ENCODE measurements at regions not wholly inside any gene's neighbourhood (a gene's known extent, or its start where the extent isn't known, plus 50 kb on each side); places are given as distances from the start of the nearest gene placed in this dataset.

DNA sequence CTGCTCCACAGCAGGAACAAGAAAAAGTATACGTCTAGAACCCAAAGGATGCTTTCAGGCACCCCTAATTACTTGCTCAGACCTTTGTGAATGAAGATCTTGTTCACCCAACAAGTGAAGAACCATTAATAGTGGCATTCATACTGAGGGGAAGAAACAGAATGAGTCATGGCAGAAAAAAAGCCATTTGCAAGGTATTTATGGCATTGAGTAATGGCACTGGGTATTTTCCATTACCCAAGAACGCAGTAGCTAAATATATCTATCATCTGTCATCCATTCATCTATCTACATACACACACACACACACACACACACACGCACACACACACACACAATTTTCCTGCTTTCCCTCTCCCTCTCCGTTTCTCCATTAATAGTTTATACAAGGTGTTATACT lies 56.4 kb upstream of the XIRP2 start:
- Histone ChIP-seq H3K27ac (replicated peaks) (no peak overlapping the region), H3K4me3 (replicated peaks; ENCODE audit: insufficient read depth, low read length) (no peak overlapping the region), H3K27me3 (ENCODE audit: insufficient read depth, poor library complexity, severe bottlenecking) (no peaks in the 10 kb centered on the region)
- TF ChIP-seq, protein P1, sequence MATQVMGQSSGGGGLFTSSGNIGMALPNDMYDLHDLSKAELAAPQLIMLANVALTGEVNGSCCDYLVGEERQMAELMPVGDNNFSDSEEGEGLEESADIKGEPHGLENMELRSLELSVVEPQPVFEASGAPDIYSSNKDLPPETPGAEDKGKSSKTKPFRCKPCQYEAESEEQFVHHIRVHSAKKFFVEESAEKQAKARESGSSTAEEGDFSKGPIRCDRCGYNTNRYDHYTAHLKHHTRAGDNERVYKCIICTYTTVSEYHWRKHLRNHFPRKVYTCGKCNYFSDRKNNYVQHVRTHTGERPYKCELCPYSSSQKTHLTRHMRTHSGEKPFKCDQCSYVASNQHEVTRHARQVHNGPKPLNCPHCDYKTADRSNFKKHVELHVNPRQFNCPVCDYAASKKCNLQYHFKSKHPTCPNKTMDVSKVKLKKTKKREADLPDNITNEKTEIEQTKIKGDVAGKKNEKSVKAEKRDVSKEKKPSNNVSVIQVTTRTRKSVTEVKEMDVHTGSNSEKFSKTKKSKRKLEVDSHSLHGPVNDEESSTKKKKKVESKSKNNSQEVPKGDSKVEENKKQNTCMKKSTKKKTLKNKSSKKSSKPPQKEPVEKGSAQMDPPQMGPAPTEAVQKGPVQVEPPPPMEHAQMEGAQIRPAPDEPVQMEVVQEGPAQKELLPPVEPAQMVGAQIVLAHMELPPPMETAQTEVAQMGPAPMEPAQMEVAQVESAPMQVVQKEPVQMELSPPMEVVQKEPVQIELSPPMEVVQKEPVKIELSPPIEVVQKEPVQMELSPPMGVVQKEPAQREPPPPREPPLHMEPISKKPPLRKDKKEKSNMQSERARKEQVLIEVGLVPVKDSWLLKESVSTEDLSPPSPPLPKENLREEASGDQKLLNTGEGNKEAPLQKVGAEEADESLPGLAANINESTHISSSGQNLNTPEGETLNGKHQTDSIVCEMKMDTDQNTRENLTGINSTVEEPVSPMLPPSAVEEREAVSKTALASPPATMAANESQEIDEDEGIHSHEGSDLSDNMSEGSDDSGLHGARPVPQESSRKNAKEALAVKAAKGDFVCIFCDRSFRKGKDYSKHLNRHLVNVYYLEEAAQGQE (IDR thresholded peaks at IDR 0.05; ENCODE audit: insufficient replicate concordance, low read depth) = no peak
- TF ChIP-seq GABPA (IDR thresholded peaks at IDR 0.05; ENCODE audit: low read depth) = no peak
- DNase-seq (ENCODE audit: low read depth in 1 of 2, low spot score in 1 of 2) = no peak

DNA sequence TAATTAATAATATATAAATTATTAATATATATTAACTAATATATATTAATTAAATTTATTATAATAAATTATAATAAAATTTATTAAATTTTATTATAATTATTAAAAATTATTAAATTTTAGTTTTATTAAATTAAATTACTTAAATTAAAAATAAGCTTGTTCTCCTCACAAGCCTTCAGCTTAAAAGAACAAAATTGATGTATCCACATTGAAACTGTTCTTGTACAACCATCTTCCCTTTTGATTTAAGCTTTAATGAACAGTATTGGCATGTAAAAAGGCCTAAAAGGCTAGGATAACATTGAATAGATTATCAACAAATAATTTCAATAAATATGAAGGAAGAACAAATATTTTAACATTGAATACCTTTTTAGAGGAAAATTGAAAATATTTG lies 62.4 kb upstream of the XIRP2 start:
- TF ChIP-seq, protein P2, sequence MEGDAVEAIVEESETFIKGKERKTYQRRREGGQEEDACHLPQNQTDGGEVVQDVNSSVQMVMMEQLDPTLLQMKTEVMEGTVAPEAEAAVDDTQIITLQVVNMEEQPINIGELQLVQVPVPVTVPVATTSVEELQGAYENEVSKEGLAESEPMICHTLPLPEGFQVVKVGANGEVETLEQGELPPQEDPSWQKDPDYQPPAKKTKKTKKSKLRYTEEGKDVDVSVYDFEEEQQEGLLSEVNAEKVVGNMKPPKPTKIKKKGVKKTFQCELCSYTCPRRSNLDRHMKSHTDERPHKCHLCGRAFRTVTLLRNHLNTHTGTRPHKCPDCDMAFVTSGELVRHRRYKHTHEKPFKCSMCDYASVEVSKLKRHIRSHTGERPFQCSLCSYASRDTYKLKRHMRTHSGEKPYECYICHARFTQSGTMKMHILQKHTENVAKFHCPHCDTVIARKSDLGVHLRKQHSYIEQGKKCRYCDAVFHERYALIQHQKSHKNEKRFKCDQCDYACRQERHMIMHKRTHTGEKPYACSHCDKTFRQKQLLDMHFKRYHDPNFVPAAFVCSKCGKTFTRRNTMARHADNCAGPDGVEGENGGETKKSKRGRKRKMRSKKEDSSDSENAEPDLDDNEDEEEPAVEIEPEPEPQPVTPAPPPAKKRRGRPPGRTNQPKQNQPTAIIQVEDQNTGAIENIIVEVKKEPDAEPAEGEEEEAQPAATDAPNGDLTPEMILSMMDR (IDR thresholded peaks at IDR 0.05; ENCODE audit: insufficient read depth, low read length) = no peak
- TF ChIP-seq SPI1 (IDR thresholded peaks at IDR 0.05; ENCODE audit: borderline replicate concordance, low read depth) (no peak), GABPA (IDR thresholded peaks at IDR 0.05; ENCODE audit: low read depth) (no peak), POLR2AphosphoS5 (IDR thresholded peaks at IDR 0.05; ENCODE audit: low read depth) (no peak)
- TF ChIP-seq, protein P1 (IDR thresholded peaks at IDR 0.05; ENCODE audit: insufficient replicate concordance, low read depth) = no peak
- Histone ChIP-seq H3K27ac (replicated peaks) (no peak overlapping the region), H3K4me3 (replicated peaks; ENCODE audit: insufficient read depth, low read length) (no peak overlapping the region), H3K27me3 (ENCODE audit: insufficient read depth, poor library complexity, severe bottlenecking) (no peaks in the 10 kb centered on the region)
- DNase-seq (ENCODE audit: low read depth in 1 of 2, low spot score in 1 of 2) = no peak

DNA sequence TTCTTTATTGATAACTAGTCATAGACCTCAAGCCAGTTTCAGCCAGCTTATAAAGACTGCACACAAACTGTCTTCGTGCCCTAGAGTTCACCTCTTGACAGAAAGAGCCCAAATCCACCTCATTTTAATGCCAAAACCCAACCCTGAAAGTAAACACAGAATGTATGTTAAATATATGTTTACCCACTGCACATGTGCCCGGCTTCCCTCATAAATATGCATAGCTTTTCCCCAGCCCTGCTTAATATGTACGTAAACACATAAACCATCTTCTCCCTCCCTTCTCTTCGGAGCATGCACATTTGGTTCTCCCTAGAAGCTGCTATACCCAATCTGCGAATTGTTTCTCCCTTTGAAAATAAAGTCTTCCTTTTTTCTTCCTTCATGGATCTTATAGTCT lies 73.9 kb upstream of the XIRP2 start:
- TF ChIP-seq POLR2AphosphoS5 (IDR thresholded peaks at IDR 0.05; ENCODE audit: low read depth) = no peak
- TF ChIP-seq, protein P2 (IDR thresholded peaks at IDR 0.05; ENCODE audit: insufficient read depth, low read length) = no peak
- TF ChIP-seq GABPA (IDR thresholded peaks at IDR 0.05; ENCODE audit: low read depth) = no peak
- no peak for TF ChIP-seq SPI1 (IDR thresholded peaks at IDR 0.05; ENCODE audit: borderline replicate concordance, low read depth)
- TF ChIP-seq, protein P1 (IDR thresholded peaks at IDR 0.05; ENCODE audit: insufficient replicate concordance, low read depth) = no peak
- H3K4me3 ChIP-seq (replicated peaks; ENCODE audit: insufficient read depth, low read length) = no peak overlapping the region
- no peak overlapping the region for H3K27ac ChIP-seq (replicated peaks)
- DNase-seq (ENCODE audit: low read depth in 1 of 2, low spot score in 1 of 2) = no peak
- no peaks in the 10 kb centered on the region for H3K27me3 ChIP-seq (ENCODE audit: insufficient read depth, poor library complexity, severe bottlenecking)

Measured in HL-60 (cell line).